Bronchial epithelial cell (primary cell): ENCODE measurements at regions not wholly inside any gene's neighbourhood (a gene's known extent, or its start where the extent isn't known, plus 50 kb on each side); places are given as distances from the start of the nearest gene placed in this dataset.

ENCODE experiments used
- DNase-seq: peaks from one replicate; pipeline ENCODE4 v3.0.0-alpha.2; 2010; ENCODE audit warnings: low read depth
- FAIRE-seq: peaks from 2 replicates; lab custom pipeline; 2011; peaks lifted over from hg19 to GRCh38; lab: Jason Lieb, UNC
- H3K27me3 ChIP-seq: 2 replicates; pipeline ENCODE4 v1.5.1; 2011; ENCODE audit warnings: low read length; ENCODE audit not compliant: control insufficient read depth, insufficient read depth
- H3K36me3 ChIP-seq: 2 replicates; pipeline ENCODE4 v1.5.1; 2011; ENCODE audit warnings: low read length; ENCODE audit not compliant: control insufficient read depth, insufficient read depth
- H3K4me3 ChIP-seq: 2 replicates; pipeline ENCODE4 v1.5.1; 2011; ENCODE audit warnings: mild to moderate bottlenecking, low read depth, low read length, control low read depth
- TF ChIP-seq, protein P1 (sequence below): IDR thresholded peaks from 2 replicates; pipeline ENCODE4 v1.5.1; 2011; ENCODE audit warnings: mild to moderate bottlenecking, moderate library complexity, low read length, control low read depth, inconsistent platforms; ENCODE audit not compliant: insufficient read depth, severe bottlenecking

DNA sequence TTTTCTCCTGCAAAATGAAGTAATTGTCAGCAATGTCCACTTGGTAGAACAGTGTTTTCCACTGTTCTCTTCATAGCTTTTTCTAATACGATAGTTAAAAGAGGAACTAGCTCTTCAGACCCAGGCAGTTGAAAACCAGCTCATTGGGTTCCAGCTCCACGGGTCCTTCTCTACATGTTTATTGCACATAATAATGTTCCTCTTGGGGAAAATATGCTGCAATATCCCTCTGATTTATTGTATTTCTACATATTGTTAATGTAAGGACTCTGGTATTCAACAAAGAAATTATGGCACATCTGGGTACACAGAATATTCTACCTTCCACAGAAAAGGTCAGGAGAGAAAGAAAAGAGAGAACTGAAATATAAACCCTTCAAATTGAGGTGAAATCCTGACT lies 473.4 kb downstream of the TRIML1 start:
- DNase-seq, result no peak
- TF ChIP-seq, protein P1, sequence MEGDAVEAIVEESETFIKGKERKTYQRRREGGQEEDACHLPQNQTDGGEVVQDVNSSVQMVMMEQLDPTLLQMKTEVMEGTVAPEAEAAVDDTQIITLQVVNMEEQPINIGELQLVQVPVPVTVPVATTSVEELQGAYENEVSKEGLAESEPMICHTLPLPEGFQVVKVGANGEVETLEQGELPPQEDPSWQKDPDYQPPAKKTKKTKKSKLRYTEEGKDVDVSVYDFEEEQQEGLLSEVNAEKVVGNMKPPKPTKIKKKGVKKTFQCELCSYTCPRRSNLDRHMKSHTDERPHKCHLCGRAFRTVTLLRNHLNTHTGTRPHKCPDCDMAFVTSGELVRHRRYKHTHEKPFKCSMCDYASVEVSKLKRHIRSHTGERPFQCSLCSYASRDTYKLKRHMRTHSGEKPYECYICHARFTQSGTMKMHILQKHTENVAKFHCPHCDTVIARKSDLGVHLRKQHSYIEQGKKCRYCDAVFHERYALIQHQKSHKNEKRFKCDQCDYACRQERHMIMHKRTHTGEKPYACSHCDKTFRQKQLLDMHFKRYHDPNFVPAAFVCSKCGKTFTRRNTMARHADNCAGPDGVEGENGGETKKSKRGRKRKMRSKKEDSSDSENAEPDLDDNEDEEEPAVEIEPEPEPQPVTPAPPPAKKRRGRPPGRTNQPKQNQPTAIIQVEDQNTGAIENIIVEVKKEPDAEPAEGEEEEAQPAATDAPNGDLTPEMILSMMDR, result no peak
- H3K36me3 ChIP-seq, result no peaks in the 10 kb centered on the region
- no peaks in the 10 kb centered on the region for H3K27me3 ChIP-seq
- FAIRE-seq, result no peak
- H3K4me3 ChIP-seq, result no peak overlapping the region

DNA sequence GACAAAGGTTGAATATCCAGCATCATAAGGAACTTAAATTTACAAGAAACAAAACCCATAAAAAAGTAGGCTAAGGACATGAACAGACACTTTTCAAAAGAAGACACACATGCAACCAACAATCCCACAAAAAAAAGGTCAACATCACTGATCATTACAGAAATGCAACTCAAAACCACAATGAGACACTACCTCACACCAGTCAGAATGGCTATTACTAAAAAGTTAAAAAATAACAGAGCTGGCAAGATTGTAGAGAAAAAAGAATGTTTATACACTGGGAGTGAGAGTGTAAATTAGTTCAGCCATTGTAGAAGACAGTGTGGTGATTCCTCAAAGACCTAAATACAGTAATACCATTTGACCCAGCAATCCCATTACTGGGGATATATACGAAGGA lies 474.7 kb downstream of the TRIML1 start:
- FAIRE-seq, result no peak
- no peak for DNase-seq
- no peak overlapping the region for H3K4me3 ChIP-seq
- H3K36me3 ChIP-seq, result no peaks in the 10 kb centered on the region
- H3K27me3 ChIP-seq, result no peaks in the 10 kb centered on the region
- TF ChIP-seq, protein P1, result no peak

DNA sequence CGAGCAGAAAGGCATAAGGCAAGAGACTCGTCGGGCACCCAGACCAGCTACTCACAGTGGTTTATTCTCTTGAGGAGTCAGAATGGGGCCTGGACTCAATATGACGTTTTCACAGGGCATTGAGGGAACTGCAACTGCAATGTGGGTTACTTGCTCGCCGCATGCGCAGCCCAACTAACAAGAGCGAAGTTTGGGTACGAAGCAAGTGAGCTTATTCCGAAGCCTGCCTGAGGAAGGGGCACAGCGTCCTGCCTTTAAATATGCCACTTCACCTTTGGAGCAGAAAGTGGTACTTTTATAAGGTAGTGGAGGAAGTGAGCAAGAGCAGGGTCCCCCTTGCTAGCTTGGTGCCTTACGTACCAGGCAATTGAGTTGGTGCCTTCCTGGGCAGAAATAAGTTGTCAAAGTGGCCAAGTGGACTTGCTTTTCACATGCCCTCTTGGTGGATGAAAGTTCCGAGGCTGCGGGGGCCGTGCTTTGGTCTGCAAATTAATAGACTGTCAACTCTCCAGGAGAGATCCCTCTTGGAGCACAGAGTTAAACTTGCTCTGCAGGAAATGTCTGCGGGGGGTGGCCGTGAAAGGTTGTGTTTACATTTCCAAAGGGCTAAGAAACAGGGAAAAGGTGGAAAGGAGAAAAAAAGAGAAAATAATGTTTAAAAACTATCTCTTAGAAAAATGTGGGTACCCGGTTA lies 480.4 kb downstream of the TRIML1 start:
- H3K4me3 ChIP-seq, result no peak overlapping the region
- no peak for FAIRE-seq
- TF ChIP-seq, protein P1, result no peak
- no peaks in the 10 kb centered on the region for H3K36me3 ChIP-seq
- no peak for DNase-seq
- no peaks in the 10 kb centered on the region for H3K27me3 ChIP-seq

DNA sequence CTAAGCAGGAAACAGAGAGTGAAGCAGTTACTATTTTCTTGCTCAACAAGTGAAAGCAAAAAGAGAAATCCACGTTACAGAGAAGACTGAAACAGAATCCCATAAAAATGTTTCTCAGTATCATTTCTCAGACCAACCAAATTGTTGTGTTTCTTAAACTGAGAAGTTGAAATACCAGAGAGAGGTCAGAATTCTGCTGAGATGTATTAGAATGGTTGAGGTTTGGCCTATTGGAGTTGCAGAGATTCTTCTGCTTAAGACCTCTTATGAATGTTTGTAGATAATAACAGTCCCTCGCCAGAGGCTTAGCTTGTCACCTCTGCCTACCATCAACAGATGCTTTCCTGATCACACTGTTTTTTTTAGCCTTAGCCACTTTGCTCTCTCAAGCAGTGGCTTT lies 481.4 kb downstream of the TRIML1 start:
- Histone ChIP-seq H3K4me3 (no peak overlapping the region), H3K27me3 (no peaks in the 10 kb centered on the region), H3K36me3 (no peaks in the 10 kb centered on the region)
- TF ChIP-seq, protein P1, result no peak
- FAIRE-seq (no peak), DNase-seq (no peak)

DNA sequence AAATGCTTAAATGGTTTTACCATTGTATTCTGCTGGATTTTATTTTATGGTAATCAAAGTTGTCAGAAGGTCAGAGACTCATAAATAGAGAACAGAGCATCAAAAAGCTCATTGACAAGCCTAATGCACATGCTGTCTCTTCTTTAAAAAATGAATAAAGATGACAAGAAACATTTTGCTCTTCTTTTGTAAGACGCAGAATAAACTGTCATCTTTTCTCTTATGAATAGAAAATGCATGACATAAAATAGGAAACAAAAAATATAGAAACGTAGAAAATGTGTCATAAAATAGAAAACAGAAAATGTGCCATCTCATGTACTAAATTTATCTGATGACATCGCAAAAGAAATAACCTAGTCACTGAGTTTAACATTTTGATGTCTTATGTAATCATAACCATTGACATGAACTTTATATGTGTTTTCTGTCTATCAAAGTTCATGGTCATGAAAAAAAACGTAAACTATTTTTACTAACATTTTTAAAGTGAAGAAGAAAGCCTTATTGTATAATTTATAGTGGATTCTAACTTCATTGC lies 484.1 kb downstream of the TRIML1 start:
- FAIRE-seq, result no peak
- TF ChIP-seq, protein P1, result no peak
- H3K4me3 ChIP-seq, result no peak overlapping the region
- no peaks in the 10 kb centered on the region for H3K36me3 ChIP-seq
- no peak for DNase-seq
- H3K27me3 ChIP-seq, result no peaks in the 10 kb centered on the region
